ENCODE measurements at regions not wholly inside any gene's neighbourhood (a gene's known extent, or its start where the extent isn't known, plus 50 kb on each side); places are given as distances from the start of the nearest gene placed in this dataset.
A peak's percentile ranks its signal among the peaks of the same experiment; 100 is the strongest.

GRCh38 chr5:143673676-143674468, 138.1 kb upstream of the HMHB1 start:
- Mint-ChIP-seq H3K4me3 (no peak overlapping the region), H3K27me3 (peaks cover 14% of the 10 kb centered on the region), H3K9me3 (peaks cover 6% of the 10 kb centered on the region), H3K27ac (no peak overlapping the region), H3K4me1 (ENCODE audit: low read depth) (peaks cover 17% of the 10 kb centered on the region), H3K36me3 (ENCODE audit: low read depth) (no peaks in the 10 kb centered on the region)
- DNase-seq, result no peak

GRCh38 chr5:143672806-143673205, 139.2 kb upstream of the HMHB1 start:
- peaks cover 6% of the 10 kb centered on the region for H3K9me3 Mint-ChIP-seq
- H3K4me1 Mint-ChIP-seq (ENCODE audit: low read depth), result peaks cover 6% of the 10 kb centered on the region
- no peaks in the 10 kb centered on the region for H3K36me3 Mint-ChIP-seq (ENCODE audit: low read depth)
- H3K27ac Mint-ChIP-seq, result no peak overlapping the region
- peaks cover 14% of the 10 kb centered on the region for H3K27me3 Mint-ChIP-seq
- no peak for DNase-seq
- no peak overlapping the region for H3K4me3 Mint-ChIP-seq

DNA sequence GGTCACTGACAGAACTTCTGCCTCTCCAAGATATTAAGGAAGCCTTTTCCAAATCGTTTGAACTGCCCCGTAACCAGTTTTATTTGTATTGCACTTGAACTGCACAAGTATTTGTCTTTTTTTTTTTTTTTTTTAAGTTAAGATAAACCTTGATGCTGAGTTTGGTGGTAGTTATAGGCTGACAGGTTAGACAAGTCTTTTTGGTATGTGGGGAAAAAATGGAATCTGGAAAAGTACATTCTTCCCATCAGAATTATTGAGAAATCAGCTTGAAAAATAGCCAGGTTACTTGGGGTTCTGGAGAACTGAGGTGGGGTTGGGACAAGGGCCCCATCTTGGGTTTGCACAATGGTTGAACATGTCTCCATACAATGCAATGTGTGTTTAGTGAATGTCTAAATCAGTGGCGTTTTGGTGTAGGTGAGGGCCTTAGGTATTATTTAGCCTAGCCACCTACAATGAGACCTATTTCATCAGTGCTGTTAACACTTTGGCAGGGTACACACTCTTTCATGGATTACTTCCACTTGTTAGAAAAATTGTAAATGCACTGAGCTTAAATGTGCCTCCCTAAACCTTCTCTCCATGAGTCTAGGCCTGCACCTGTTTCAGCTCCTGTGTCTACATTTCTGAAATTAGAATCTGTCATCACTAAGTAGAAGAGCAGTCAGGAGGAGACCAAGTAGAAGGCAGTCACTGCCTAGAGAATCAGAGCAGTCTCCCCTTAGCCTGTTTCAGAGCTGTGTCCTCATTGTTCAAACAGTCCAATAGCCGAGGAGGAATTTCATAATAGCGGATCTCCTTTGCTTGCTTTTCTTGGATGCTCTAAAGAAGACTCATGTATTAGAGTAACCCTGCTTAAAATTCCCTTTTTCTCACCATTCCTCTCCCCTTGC, 140.0 kb upstream of the HMHB1 start:
- peaks cover 6% of the 10 kb centered on the region for H3K9me3 Mint-ChIP-seq
- no peak for DNase-seq
- H3K4me1 Mint-ChIP-seq (ENCODE audit: low read depth), result no peaks in the 10 kb centered on the region
- H3K36me3 Mint-ChIP-seq (ENCODE audit: low read depth), result no peaks in the 10 kb centered on the region
- peaks cover 14% of the 10 kb centered on the region for H3K27me3 Mint-ChIP-seq
- no peak overlapping the region for H3K4me3 Mint-ChIP-seq
- H3K27ac Mint-ChIP-seq, result no peak overlapping the region

DNA sequence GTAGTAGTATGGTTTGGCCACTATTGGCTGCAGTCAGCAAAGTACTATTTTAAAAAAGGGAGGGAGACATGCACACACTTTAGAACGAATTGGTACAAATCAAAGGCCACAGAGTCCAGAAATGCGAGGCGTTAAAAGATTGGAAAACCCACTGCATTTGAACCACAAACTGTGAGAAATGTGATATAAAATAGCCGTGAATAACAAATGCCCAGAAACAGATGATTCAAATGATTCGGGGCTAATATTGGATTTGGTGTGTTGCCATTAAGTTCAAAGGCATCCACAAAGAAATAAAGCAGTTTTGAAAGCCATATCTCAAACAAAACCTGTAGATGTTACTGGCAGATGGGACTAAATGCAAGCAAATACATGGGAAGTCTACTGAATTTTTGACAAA, 140.9 kb upstream of the HMHB1 start:
- no peak overlapping the region for H3K27ac Mint-ChIP-seq
- no peaks in the 10 kb centered on the region for H3K36me3 Mint-ChIP-seq (ENCODE audit: low read depth)
- H3K4me3 Mint-ChIP-seq, result no peak overlapping the region
- peaks cover 14% of the 10 kb centered on the region for H3K27me3 Mint-ChIP-seq
- H3K4me1 Mint-ChIP-seq (ENCODE audit: low read depth), result no peaks in the 10 kb centered on the region
- DNase-seq, result no peak
- H3K9me3 Mint-ChIP-seq, result peaks cover 6% of the 10 kb centered on the region

DNA sequence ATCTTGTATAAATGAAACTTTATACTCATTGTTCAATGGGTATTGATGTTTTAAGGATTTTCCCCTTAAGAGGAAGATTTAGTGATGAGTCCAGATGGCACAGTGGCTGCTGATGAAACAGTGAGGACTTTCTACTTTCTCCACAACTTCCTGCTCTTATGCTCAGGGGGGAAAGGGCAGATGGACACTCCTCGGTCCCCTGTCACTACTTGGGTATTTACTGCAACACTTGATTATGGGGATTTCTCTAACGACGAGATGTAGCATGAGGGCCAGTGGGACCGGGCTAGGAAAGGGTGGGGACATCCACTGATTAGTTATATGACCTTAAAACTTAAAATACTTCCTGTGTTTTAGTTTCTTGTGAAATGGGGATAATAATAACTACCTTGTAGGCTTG, 146.1 kb upstream of the HMHB1 start:
- no peak overlapping the region for H3K27ac Mint-ChIP-seq

GRCh38 chr5:143664623-143665022, 147.3 kb upstream of the HMHB1 start:
- Mint-ChIP-seq H3K36me3 (ENCODE audit: low read depth) (no peaks in the 10 kb centered on the region), H3K27ac (no peak overlapping the region)

More for the DNA sequence above, 146.1 kb upstream of the HMHB1 start:
- H3K27me3 Mint-ChIP-seq, result peaks cover 7% of the 10 kb centered on the region
- no peaks in the 10 kb centered on the region for H3K4me1 Mint-ChIP-seq (ENCODE audit: low read depth)
- no peak overlapping the region for H3K4me3 Mint-ChIP-seq
- H3K36me3 Mint-ChIP-seq (ENCODE audit: low read depth), result no peaks in the 10 kb centered on the region
- peaks cover 6% of the 10 kb centered on the region for H3K9me3 Mint-ChIP-seq
- no peak for DNase-seq

DNA sequence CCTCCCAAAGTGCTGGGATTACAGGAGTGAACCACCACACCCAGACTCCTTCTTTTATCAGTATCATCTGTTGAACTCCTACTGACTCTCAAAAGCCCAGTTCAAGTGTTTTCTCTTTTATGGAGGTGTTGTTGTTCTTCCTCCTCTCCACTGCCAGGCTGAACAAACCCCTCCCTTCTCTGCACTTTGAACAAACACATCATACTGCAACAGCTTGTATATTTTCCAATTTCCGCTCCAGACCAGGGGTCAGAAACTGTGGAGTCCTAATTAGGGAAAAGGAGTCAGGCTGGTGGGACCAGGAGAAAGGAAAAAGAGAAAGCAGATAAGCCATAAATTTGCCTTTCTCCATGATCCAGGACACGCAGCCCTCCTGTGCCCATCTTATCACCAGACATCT, 148.1 kb upstream of the HMHB1 start:
- Mint-ChIP-seq H3K4me1 (ENCODE audit: low read depth) (no peaks in the 10 kb centered on the region), H3K9me3 (no peaks in the 10 kb centered on the region), H3K36me3 (ENCODE audit: low read depth) (no peaks in the 10 kb centered on the region), H3K27ac (no peak overlapping the region), H3K27me3 (peaks cover 10% of the 10 kb centered on the region), H3K4me3 (no peak overlapping the region)
- DNase-seq, result no peak

More at GRCh38 chr5:143664623-143665022, 147.3 kb upstream of the HMHB1 start:
- peaks cover 8% of the 10 kb centered on the region for H3K27me3 Mint-ChIP-seq
- no peak overlapping the region for H3K4me3 Mint-ChIP-seq
- H3K4me1 Mint-ChIP-seq (ENCODE audit: low read depth), result no peaks in the 10 kb centered on the region
- H3K9me3 Mint-ChIP-seq, result no peaks in the 10 kb centered on the region
- DNase-seq, result no peak

DNA sequence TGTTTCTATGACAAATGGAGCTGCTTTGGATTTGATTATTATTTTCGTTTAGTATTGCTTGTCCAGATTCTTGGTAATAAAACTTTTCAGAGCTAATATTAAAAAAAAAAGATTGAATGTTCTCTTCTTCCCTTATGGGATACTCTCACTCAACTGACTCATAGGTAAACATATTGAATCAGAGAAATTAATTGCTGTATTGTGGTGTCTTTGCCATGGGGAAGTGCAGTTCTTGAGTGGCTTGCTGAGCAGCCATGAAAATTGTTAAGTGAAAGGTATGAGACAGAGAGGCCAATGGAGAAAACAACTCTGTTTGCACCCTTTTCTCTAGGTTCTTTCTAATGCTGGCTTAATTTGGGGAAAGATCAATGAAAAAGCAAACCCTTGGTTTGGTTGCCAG, 149.9 kb upstream of the HMHB1 start:
- no peak overlapping the region for H3K27ac Mint-ChIP-seq
- H3K9me3 Mint-ChIP-seq, result no peaks in the 10 kb centered on the region
- H3K27me3 Mint-ChIP-seq, result peaks cover 15% of the 10 kb centered on the region
- H3K4me1 Mint-ChIP-seq (ENCODE audit: low read depth), result no peaks in the 10 kb centered on the region
- no peak for DNase-seq
- no peaks in the 10 kb centered on the region for H3K36me3 Mint-ChIP-seq (ENCODE audit: low read depth)
- no peak overlapping the region for H3K4me3 Mint-ChIP-seq

DNA sequence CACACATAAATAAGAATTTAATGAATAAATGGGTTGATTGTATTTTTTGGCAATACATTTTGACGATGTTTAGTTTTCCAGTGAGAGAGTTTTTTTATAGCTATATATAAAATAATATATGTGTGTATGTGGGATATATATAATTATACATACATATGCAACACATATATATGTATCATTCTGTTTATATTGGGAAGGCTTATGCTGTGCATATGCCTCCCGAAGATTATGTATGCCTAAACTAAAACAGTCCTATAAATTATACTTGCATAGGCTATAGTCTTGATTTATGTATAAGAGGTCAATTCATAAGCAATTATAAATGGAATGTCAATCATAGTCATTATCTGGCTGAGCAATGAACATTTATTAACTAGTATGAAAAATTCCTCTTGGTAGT, 151.3 kb upstream of the HMHB1 start:
- no peak overlapping the region for H3K27ac Mint-ChIP-seq
- DNase-seq, result no peak
- no peaks in the 10 kb centered on the region for H3K36me3 Mint-ChIP-seq (ENCODE audit: low read depth)
- no peaks in the 10 kb centered on the region for H3K4me1 Mint-ChIP-seq (ENCODE audit: low read depth)
- H3K9me3 Mint-ChIP-seq, result no peaks in the 10 kb centered on the region
- no peak overlapping the region for H3K4me3 Mint-ChIP-seq
- peaks cover 15% of the 10 kb centered on the region for H3K27me3 Mint-ChIP-seq

- H3K9me3 Mint-ChIP-seq, result no peaks in the 10 kb centered on the region
- H3K27me3 Mint-ChIP-seq, result peaks cover 15% of the 10 kb centered on the region
- DNase-seq, result no peak
- H3K36me3 Mint-ChIP-seq (ENCODE audit: low read depth), result no peaks in the 10 kb centered on the region
- no peak overlapping the region for H3K27ac Mint-ChIP-seq
- H3K4me3 Mint-ChIP-seq, result no peak overlapping the region
- H3K4me1 Mint-ChIP-seq (ENCODE audit: low read depth), result no peaks in the 10 kb centered on the region
Measured at GRCh38 chr5:143659599-143660238, 152.2 kb upstream of the HMHB1 start.

DNA sequence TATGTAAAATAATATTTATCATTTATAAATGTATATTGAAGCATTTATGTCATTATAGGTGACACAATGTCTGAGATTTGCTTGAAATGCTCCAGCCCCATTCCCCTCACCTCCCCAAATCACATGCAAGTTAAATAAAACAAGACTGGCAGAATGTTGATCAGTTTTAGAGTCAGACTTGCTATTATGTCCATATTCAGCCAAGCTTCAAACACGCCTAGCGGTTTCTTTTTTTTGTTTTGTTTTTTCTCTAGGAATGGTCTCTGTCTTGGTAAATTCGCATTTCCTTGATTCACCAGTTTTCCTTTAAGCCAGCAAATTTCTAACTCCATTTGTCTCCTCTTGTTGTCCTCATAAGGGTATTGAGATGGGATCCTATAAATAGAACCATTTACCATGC, 153.0 kb upstream of the HMHB1 start:
- no peak for DNase-seq
- no peaks in the 10 kb centered on the region for H3K36me3 Mint-ChIP-seq (ENCODE audit: low read depth)
- H3K27ac Mint-ChIP-seq, result no peak overlapping the region
- peaks cover 10% of the 10 kb centered on the region for H3K27me3 Mint-ChIP-seq
- no peaks in the 10 kb centered on the region for H3K9me3 Mint-ChIP-seq
- H3K4me1 Mint-ChIP-seq (ENCODE audit: low read depth), result no peaks in the 10 kb centered on the region
- no peak overlapping the region for H3K4me3 Mint-ChIP-seq

- DNase-seq, result no peak
- peaks cover 10% of the 10 kb centered on the region for H3K4me1 Mint-ChIP-seq (ENCODE audit: low read depth)
- no peak overlapping the region for H3K27ac Mint-ChIP-seq
- no peak overlapping the region for H3K4me3 Mint-ChIP-seq
- H3K36me3 Mint-ChIP-seq (ENCODE audit: low read depth), result no peaks in the 10 kb centered on the region
- peaks cover 8% of the 10 kb centered on the region for H3K27me3 Mint-ChIP-seq
- peaks cover 2% of the 10 kb centered on the region for H3K9me3 Mint-ChIP-seq
Measured at GRCh38 chr5:143657647-143658285, 154.2 kb upstream of the HMHB1 start.

- Mint-ChIP-seq H3K9me3 (peaks cover 2% of the 10 kb centered on the region), H3K27ac (peak overlapping the region; percentile 87), H3K4me3 (no peak overlapping the region), H3K4me1 (ENCODE audit: low read depth) (peaks cover 23% of the 10 kb centered on the region), H3K36me3 (ENCODE audit: low read depth) (no peaks in the 10 kb centered on the region), H3K27me3 (peaks cover 5% of the 10 kb centered on the region)
- no peak for DNase-seq
Measured at GRCh38 chr5:143653766-143654282, 158.1 kb upstream of the HMHB1 start.

- Mint-ChIP-seq H3K4me1 (ENCODE audit: low read depth) (peaks cover 24% of the 10 kb centered on the region), H3K9me3 (peaks cover 2% of the 10 kb centered on the region), H3K27me3 (peaks cover 5% of the 10 kb centered on the region), H3K4me3 (no peak overlapping the region), H3K36me3 (ENCODE audit: low read depth) (no peaks in the 10 kb centered on the region), H3K27ac (peak overlapping the region; percentile 87)
- DNase-seq, result no peak
Measured at GRCh38 chr5:143653256-143653655, 158.7 kb upstream of the HMHB1 start.

All from activated T-cell treated with anti-CD3 and anti-CD28 coated beads, Interleukin-2, amount 50 U/mL, for 24 hours (primary cell).